ENCODE measurements at regions not wholly inside any gene's neighbourhood (a gene's known extent, or its start where the extent isn't known, plus 50 kb on each side); places are given as distances from the start of the nearest gene placed in this dataset.
A peak's percentile ranks its signal among the peaks of the same experiment; 100 is the strongest.

DNA sequence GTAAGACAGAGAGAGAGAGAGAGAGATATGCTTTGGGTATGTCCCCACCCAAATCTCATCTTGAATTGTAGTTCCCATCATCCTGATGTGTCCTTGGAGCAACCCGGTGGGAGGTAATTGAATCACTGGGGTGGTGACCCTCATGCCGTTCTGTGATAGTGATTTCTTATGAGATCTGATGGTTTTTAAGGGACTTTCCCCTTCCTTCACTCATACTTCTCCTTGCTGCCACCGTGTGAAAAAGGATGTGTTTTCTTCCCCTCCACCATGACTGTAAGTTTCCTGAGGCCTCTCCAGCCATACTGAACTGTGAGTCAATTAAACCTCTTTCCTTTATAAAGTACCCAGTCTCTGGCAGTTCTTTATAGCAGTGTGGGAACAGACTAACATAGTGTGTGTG lies 60.3 kb downstream of the EOMES start:
- Histone ChIP-seq H3K9me3 (no peaks in the 10 kb centered on the region), H3K4me3 (no peak overlapping the region), H3K27me3 (no peaks in the 10 kb centered on the region), H3K36me3 (no peaks in the 10 kb centered on the region), H3K27ac (no peak overlapping the region), H3K4me1 (peaks cover 0 to 12% (median 0%) of the 10 kb centered on the region in 9 donors)
- DNase-seq = no peak
- WGBS, 2 donors = 61 to 74% methylated on average over 3 of the region's 3 CpGs
- intact Hi-C loops (cut with DNase I) = no loop called here
- no peak for ATAC-seq
- TF ChIP-seq CTCF (IDR thresholded peaks at IDR 0.05) = no peak

DNA sequence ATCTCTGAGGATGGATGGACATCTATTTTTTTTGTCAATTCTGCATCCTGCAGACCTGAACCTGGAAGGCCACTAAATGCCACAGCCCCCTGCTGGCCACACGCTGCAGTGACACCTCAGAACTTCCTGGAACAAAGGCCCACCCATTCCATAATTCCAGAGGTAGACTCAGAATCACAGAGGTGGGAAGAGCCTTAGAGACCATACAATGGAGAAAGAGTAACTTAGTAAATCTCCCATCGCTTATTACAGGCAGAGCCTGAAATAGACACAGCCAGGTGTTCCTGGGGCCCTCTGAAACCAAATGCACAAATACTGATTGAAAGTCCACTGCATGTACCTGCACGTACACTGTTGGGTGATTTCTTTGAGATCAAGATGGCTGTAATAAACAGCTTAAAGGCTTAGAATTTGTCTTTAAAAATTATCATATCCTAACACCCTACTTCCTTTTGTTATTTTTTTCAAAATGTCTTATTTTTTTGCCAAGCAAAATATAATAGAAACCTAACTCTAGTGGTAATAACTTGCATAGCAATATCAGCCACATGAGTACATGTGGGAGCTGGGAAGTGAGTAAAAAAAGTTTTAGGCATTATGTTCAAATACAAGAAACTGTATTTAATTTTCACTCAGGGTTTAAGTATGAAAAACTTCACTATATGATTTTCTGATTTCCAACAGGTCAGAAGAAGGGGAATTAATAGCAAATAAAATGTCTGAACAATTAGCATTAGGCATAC lies 62.7 kb downstream of the EOMES start:
- no peaks in the 10 kb centered on the region for H3K27me3 ChIP-seq
- H3K36me3 ChIP-seq = no peaks in the 10 kb centered on the region
- H3K27ac ChIP-seq = no peak overlapping the region
- no peaks in the 10 kb centered on the region for H3K9me3 ChIP-seq
- H3K4me1 ChIP-seq = no peaks in the 10 kb centered on the region
- peak; percentile 67 to 84 (median 79) for TF ChIP-seq CTCF (IDR thresholded peaks at IDR 0.05)
- WGBS, 2 donors = 54 to 55% methylated on average over 3 of the region's 3 CpGs
- intact Hi-C loops (cut with DNase I) = loop anchor here in 2 of 10 donors (2.0 to 10.0 kb wide), 2 partner anchors 165 to 347 kb away; no protein-coding TSS in a partner anchor
- ATAC-seq (peak in 5 of 8 donors; percentile 33 to 71 (median 66)), DNase-seq (peak; percentile 38 to 62)
- H3K4me3 ChIP-seq = no peak overlapping the region

DNA sequence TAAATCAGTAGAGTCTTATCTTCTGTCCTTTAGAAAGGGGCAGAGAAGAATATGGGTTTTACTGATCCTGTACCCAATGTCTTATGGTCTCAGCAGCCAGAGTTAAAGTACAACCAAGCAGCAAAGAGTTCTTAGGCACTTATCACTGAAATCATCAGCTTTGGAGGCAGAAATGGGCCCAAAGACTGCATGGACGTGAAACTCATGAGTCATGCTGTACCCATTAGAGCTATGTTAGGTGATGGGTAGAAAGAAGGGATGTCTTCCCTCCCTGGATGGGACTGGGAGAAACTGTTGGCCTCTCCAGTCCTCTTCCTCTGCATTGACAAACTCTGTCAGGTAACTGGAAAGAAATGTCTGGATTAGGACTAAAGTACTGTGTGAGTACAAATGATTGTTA lies 63.4 kb downstream of the EOMES start:
- ATAC-seq (no peak), DNase-seq (no peak)
- TF ChIP-seq CTCF (IDR thresholded peaks at IDR 0.05) = no peak
- Histone ChIP-seq H3K36me3 (no peaks in the 10 kb centered on the region), H3K27me3 (no peaks in the 10 kb centered on the region), H3K4me1 (no peaks in the 10 kb centered on the region), H3K4me3 (no peak overlapping the region), H3K9me3 (no peaks in the 10 kb centered on the region), H3K27ac (no peak overlapping the region)
- 78 to 85% methylated on average over 1 of the region's 1 CpG for WGBS, 2 donors
- intact Hi-C loops (cut with DNase I) = loop anchor here in 2 of 10 donors (2.0 to 10.0 kb wide), 2 partner anchors 164 to 346 kb away; no protein-coding TSS in a partner anchor

DNA sequence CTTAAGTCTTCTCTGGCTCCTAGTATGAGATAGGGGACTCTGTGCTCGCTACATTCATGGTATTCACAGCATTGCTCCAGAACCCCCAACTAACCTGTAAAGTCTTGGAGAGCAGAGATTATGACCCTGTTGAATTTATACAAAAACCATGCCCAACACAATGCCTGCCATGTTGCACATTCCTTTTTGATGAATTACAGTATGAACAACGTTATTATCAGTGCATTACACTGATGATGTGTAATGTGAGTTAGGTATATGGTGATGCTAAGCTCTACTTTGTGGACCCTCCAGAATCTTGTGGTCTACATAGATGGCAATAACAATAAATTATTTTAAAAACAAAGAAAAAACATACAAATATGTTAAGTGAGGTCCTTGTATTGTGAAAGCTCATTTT lies 64.3 kb downstream of the EOMES start:
- H3K27ac ChIP-seq = no peak overlapping the region
- H3K4me3 ChIP-seq = no peak overlapping the region
- no peak for TF ChIP-seq CTCF (IDR thresholded peaks at IDR 0.05)
- 81 to 82% methylated on average over 2 of the region's 2 CpGs for WGBS, 2 donors
- ATAC-seq = no peak
- intact Hi-C loops (cut with DNase I) = loop anchor here in 2 of 10 donors (2.0 to 10.0 kb wide), 2 partner anchors 163 to 345 kb away; no protein-coding TSS in a partner anchor
- no peak for DNase-seq
- H3K9me3 ChIP-seq = no peaks in the 10 kb centered on the region
- no peaks in the 10 kb centered on the region for H3K36me3 ChIP-seq
- H3K4me1 ChIP-seq = no peaks in the 10 kb centered on the region
- H3K27me3 ChIP-seq = no peaks in the 10 kb centered on the region
